ENCODE measurements at regions not wholly inside any gene's neighbourhood (a gene's known extent, or its start where the extent isn't known, plus 50 kb on each side); places are given as distances from the start of the nearest gene placed in this dataset.
"Not testable (repeated sequence)": the region's sequence is repeated elsewhere in the genome, so short reads cannot be mapped to it uniquely, and the experiment has no call there.

DNA sequence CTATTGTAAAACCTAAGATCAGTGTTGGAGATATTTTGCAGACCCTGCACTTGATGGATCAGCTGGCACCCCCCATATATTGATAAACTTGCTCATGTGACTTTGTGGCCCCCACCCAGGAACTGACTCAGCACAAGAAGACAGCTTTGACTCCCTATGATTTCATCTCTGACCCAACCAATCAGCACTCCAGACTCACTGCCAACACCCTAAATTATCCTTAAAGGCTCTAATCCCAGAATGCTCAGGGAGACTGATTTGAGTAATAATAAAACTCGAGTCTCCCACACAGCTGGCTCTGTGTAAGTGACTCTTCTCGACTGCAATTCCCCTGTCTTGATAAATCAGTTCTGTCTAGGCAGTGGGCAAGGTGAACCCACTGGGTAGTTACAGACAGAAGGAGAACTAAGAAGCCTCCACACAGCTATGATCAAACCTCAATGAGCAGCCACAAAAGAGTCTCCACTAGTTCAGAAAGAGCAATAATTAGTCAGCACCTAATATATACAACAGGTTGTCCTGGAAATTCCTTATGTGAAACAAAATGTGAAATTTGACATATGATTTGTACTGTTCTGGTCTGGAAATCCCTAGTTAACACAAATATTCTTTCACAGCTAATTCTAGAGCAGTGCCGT is 52.2 kb downstream of the ACTL7B start:
- no peak for ATAC-seq

DNA sequence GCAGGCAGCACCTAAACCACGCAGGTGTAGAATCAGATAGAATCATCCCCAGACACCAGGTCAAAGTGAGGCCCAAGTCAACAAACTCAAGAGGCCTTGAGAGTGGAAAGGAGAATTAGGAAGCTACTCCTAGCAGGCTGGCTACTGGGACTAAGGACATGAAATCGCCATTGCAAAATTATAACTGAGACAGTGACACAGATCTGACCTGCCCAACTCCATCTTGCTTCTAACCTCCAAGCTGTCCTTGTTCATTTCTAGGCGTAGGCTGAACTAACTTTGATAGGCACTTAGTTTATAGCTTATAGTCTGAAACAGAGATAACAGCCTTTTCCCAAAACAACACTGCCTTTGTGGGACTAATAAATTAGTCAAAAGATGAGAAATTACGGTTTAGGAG is 52.8 kb downstream of the ACTL7B start:
- DNase-seq (no peak), ATAC-seq (no peak)

More for the DNA sequence above, 52.2 kb downstream of the ACTL7B start:
- DNase-seq = no peak

DNA sequence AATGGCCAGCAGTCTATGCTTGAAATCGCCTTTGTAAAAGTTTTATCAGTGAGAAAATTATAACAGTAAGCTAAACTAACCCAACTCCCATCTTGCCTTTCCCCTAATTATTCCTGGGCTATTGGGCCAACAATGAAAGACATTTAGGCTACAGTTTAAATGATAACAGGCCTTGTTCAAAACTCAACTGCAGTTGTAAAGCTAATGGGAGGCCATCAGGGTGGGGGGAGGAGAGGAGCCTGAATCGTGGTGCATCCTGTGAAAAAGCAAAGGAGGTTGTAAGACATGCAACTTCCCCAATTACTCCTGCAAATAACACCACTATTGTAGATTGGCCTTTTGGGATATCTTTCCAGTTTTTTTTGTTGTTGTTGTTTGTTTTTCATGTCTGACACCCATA is 53.8 kb downstream of the ACTL7B start:
- no peak for DNase-seq
- ATAC-seq = no peak

DNA sequence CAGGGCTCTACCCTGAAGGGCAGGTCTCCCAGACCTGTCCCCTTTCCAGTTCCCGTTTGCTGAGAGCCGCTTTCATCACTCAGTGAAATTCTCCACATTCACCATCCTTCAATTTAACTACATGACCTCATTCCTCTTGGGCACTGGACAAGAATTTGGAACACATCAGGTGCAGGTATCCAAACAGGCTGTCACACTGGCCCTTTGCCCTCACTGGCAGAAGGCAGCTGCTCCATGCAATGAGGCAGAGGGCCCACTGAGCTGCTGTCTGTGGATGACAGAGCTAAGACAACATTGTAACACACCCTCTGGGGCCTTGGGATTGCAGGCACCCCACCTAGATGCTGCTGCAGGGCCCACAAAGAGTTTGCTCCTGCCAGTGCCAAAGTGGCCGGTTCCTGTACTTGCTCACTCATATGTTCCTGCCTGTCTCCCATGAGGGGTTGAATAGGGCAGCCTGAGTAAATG is 55.1 kb downstream of the ACTL7B start:
- no peak for ATAC-seq
- no peak for DNase-seq

DNA sequence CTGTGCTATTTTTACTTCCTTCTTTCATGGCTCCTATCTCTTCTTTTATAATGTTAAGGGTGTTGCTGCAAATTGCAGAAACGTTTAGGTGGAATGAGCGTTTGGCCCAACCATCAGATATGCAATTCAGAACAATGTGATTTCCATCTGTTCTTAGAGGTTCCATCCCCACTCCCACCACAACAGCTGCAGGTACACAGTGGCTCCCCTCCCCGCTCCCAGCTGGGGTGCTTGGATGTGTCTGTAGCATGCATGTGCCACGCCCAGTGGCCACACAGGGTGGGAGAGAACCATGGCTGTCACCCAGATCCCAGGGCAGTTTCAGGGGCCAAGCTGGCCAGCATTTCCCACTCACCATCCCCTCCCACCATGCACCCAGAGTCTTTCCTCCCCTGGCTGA is 62.2 kb downstream of the ACTL7B start:
- ATAC-seq (no peak), DNase-seq (no peak)

DNA sequence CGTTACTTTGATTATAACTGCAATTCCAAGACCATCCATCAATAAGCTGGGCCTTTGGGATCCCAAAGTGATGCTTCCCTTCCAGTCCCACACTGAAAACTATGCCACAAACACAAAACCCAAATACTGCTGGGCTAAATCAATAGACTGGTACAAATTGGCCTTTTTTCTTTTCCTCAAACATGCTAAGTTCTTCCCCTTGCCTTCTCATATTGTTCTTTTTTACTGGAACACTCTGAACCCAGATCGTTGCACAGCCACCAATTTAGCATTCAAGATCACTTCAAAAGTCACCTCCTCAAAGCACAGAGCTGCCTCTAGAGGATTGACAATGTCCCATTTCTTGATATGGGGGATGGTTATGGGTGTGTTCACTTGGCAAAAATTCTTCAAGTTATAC is 66.0 kb downstream of the ACTL7B start:
- no peak for DNase-seq
- ATAC-seq = no peak

DNA sequence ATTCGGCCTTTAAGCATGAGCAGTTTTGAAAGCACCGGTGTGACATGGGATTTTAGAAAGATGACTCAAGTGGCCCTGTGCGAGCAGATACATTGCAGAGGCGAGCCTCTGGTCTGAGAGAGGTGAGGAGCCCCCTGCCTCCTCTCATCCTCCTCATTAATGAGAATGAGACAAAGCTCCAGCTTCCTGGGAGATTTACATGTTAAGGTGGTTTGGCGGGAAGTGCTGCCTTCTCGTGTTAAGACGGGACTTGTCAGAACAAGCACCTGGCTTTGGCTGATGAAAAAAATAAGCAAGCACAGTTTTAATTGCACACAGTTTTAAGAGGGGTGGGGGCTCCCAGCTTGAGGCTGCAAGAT is 68.1 kb downstream of the ACTL7B start:
- DNase-seq = no peak
- ATAC-seq = no peak

DNA sequence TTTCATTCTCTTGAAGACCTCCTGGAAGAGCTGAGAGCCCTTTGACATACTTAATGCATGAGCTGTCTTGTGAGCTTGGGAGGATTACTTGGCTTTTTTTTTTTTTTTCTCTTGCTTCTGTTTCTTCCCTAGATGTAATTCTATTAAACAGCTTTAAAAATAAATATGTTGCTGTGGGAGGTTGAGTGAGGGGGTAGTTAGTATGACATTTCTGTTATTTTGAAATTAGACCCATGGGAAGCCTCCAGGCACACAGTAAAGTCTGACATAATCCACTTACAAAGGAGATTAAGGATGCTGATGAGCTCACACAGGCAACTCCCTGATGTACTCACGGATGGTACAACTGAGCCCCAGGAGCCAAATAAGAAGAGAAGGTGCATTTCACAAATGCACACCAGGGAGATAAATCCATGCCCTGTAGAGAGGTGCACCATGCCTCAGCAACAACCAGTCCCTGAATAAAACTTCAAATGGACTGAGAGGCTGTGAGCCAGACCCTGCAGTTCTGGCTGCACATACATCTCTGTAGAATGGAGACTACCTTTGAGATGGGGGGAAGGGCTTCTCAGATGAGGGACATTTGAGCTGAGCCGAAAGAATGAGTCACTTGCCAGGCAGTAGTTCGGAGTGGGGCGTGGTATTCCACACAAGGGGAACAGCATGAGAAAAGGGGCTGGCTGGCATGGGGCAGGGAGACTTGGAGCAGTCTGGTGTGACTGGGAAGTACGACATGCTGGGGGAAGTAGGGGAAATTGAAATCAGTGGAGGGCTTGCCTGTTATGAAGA is 68.7 kb downstream of the ACTL7B start:
- DNase-seq (no peak), ATAC-seq (no peak)

DNA sequence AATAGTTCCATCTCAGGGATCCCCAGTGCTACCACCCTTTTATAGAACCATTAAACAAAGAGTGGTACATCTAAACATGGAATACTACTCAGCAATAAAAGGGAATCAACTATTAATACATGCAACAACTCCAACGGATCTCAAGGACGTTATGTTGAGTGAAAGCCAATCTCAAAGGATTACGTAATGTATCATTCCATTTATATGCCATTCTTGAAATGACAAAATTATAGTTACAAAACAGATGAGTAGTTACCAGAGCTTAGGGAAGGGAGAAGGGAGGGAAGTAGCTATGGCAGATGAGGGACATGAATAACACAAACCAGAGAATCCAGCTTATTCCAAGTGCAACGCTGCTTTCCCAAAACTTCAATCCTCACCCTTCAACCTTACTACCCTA is 69.5 kb downstream of the ACTL7B start:
- DNase-seq (no peak), ATAC-seq (no peak)

DNA sequence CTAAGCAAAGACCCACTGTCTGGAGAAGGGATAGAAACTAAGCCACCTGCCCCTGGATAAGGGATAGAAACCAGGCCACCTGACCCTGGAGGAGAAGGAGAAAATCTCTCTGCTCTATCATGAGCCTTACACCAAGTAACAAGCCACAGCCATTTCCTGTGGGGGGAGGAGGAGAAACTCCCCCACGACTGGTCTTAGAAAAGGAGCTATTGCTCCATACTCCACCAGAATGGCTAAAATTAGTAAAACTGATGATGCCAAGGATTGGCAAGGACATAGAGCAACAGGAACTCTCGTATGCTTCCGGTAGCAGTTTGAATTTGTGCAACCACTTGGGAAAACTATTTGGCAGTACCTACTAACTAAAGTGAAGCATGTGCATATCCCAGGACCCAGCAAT is 70.8 kb downstream of the ACTL7B start:
- DNase-seq = no peak
- ATAC-seq = no peak

DNA sequence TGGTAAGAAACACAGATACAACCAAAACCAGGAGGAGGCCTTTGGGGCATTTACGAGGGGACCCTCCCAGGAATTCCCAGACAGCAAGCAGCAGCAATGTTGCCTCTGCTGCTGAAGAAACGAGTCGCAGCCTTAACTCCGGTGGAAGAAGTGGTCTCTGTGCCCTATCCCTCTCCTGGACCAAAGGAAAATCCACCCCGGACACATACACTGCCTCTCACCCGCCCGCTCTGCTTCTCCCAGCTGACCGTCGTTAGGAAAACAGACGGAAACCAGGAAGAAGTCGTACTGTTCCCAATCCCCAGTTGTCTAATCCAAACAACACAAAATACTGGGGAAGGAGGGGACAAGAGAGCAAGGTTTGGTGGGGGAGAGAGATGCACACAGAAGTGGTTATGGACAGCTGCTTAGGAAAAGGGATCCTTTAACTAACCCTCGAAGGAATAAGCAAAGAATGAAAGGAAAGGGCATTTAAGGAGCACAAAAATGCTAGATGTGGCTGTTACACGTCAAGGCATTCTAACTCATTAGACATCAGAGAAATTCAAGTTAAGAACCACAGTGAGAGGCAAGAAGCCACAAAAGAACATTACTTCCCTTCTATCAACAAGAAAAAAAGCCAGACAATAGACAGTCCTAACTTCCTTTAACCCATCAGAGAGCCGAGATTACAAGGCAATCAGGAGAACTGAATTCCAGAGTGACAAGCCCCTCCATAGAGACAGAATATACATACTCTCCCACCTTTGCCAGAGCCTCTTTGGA is 71.9 kb downstream of the ACTL7B start:
- no peak for DNase-seq

DNA sequence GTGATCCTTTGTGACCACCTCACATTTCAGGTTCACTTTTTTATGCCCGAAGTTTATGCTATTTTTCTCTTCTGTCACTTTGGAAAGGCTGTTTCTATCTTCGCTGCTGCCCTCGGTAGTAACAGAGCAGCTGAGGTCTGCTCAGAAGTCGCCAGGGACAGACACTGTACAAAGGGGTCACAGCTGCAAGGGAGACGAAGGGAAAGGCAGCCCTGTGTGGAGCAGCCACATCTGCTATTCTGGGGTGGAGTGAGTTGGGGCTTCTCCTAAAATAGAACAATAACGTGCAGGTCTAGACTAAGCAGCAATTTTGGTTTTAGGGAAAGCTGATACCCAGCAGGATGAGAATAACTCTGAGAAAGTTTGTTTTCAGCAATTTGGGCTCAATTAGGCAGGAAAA is 72.5 kb downstream of the ACTL7B start:
- no peak for ATAC-seq
- DNase-seq = no peak

More for the DNA sequence above, 71.9 kb downstream of the ACTL7B start:
- ATAC-seq = no peak

DNA sequence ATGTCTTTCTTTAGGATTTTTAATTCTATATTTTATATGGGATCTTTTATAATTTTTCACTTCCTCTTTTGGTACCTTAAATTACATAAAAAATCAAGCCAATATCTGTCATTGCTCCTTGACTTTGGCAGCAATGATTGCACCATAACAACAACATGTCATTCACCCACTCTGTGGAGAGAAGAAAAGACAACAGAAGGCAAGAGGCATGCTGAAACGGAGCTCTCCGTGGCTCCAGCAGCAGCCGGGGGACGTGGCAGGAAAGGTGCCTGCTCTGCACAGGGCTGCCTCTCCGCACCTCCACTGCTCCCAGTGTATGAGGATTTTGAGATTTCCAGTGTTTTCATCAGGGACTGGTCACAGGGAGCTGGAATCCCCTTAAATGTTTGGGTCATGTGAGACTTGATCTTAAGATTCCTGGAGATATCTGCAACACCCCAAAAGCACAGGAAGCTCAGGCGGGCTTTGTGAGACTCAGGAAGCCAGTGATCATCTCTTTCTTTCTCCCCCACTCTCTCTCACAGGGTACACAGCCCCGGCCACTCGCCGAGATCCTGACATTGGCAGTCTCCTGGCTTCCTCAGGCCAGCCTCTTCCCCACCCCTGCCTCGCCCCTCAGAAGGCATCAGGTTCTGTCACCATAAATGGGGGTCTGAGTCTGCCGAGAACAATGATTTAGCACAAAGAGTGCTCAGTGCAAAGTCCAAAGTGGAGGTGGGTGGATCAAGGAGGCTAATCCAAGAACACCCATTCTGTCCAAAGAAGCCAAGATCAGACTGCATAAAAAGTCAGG is 74.6 kb downstream of the ACTL7B start:
- DNase-seq (no peak), ATAC-seq (no peak)

DNA sequence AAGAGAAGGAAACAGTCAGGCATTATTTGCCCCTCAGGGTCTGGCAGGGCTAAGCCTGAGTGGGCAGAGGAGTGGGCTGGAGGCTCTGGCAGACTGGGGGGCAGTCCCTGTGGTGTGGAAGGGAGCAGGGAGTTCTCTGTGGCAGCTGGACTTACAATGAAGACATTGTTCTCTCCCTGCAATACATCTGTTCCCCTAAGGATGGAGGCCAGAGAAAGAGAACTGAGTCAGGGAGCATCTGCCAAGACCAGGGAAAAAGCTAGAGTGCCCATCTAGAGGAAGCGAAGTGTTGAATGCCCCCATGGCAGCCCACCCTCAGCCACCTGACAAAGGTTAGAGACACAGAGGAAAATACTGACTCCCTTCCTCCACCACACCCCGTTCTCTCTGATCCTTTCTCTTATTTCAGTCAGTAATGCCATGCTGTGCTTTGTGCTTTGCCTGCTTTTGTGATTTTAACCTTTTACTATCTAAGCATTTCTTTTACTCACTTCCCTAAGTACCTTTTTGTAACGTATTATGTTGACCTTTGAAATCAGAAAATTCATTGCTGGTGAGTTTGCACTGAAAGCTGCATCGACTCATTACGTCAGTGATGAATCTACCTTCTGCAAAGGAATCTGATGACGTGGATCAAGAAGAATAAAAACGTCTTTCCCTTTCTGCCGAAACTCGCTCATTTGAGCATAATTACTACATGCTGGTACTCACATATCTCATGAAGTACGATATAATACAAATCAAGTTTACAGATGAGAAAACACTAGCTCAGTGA is 76.0 kb downstream of the ACTL7B start:
- DNase-seq = no peak
- no peak for ATAC-seq

DNA sequence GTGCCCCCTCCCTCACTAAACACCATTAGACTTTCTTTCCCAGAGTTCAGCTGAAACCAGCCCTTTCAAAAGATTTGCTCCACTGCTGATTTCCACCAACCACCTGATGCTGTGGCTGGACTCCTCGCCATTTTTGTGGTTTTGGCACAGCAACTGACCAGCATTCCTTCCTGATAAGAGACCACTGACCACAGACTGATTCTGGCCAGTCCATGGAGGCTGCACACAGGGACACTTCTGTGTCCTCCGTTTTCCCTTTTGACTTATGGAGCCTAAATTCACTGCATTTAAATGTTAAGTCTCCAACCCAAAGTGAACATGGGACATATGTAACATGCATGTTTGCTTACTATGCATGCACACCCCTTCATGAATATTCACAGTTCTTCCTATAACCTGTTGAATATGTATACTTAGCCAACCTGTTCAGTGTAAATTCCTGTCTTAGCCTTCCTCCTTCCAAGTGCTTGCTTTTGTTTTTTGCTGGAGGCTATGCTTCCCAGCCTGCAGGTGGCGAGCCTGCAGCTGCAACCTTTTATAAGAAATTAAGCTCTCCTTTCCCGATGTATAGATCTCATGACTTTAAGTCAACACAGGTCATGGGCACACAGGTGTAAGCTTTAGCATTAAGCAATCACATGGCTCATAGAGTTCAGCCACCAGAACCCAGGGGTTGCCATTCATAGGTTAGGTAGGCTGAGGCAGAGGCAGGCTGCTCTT is 78.7 kb downstream of the ACTL7B start:
- no peak for DNase-seq
- ATAC-seq = no peak

DNA sequence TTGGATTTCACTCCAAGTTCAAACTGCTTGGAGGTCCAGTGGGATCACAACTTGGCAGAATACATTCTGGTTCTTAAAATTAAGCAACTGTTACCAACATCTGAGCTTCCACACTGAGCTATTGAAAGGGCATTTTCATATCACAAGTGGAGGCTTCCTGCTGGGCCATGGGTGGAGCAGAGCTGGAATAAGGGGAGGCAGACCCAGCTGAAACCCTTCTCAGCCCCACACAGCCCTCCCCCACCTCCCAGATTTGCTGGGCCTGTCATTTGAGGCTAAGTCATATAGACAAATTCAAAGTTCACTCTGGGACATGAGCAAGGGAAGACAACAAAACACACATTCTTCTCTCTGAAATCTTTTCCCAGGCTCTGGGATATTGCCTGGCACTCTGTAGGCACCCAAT is 79.9 kb downstream of the ACTL7B start:
- no peak for ATAC-seq
- no peak for DNase-seq

DNA sequence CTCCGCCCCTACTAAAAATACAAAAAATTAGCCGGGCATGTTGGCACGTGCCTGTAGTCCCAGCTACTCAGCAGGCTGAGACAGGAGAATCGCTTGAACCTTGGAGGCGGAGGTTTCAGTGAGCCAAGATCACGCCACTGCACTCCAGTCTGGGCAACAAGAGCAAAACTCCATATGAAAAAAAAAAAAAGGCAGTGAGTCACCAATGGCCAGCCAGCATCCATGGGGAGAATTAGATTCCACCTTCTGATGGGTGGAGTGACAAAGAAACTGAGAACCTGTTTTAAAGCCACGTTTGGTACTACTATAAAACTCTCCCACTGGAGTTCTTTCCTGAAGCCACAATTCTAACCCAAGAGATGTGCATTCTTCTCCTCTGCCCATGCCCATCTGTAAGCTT is 81.7 kb downstream of the ACTL7B start:
- not testable (repeated sequence) for DNase-seq, ATAC-seq

DNA sequence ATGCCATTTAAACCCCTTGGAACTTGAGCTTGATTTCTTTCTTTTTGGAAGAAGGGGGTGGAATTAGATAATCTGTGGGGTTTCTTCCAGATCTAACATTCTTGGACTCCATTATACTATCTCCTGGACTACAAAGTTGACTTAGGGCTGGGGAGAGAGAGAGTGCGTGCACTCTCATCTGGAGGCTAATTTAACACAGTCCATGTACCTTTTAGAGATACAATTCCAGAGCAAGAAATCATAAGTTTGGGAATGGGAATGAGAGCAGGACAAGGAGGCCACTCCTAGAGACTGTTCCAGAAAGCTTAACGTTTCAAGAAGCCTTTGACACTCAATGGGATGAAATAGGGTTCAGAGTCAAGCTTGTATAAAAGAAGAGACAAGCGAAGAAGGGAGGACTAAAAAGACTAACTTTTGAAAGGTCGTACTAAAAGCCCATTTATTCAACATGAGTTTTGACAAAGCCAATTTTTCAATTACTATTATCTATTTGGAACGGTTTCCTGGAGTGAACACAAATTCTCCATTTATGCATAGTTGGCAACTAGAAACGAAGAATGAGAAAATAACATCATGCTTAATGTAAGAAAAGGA is 83.4 kb downstream of the ACTL7B start:
- ATAC-seq = no peak
- no peak for DNase-seq

DNA sequence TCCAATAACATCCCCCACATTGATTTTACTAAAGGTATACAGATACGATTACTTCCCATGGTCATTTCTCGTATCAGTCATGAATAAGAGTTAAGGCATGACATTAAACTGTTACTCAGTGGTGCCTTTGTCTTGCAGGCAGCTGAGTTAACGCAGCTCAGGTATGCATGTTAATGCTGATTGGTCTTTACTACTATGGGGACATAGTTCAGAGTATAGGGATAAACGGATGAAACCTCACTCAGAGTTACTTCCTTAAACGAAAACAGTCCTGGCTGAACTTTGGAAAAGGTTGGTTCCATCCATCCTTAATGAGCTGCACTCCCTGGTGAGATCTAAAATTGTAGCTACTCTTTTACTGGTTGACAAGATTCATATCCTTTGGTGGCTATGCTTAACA is 87.0 kb downstream of the ACTL7B start:
- DNase-seq (no peak), ATAC-seq (no peak)

DNA sequence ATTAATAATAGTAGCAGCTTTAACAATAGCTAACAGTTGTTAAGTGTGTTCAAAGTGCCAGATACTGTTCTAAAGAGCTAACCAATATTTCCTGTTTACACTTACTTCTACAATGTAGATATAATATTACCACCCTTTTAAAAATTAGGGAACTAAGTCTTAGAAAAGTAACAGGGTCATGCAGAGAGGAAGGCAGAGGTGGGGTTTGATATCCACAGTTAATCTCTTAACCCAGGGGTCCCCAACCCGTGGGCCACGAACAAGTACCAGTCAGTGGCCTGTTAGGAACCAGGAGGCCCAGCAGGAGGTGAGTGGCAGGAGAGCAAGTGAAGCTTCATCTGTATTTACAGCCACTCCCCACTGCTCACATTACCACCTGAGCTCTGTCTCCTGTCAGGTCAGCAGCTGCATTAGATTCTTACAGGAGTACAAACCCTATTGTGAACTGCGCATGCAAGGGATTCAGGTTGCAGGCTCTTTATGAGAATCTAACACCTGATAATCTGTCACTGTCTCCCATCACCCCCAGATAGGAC is 89.1 kb downstream of the ACTL7B start:
- ATAC-seq = no peak

More for the DNA sequence above, 89.1 kb downstream of the ACTL7B start:
- no peak for DNase-seq

Measured in stimulated activated naive CD8-positive, alpha-beta T cell treated with anti-CD3 and anti-CD28 coated beads, Interleukin-15, Interleukin-2, amounts not matched to agents 100 U/mL and 50 U/mL, for 24 hours (primary cell).